ENCODE measurements at regions not wholly inside any gene's neighbourhood (a gene's known extent, or its start where the extent isn't known, plus 50 kb on each side); places are given as distances from the start of the nearest gene placed in this dataset.

DNA sequence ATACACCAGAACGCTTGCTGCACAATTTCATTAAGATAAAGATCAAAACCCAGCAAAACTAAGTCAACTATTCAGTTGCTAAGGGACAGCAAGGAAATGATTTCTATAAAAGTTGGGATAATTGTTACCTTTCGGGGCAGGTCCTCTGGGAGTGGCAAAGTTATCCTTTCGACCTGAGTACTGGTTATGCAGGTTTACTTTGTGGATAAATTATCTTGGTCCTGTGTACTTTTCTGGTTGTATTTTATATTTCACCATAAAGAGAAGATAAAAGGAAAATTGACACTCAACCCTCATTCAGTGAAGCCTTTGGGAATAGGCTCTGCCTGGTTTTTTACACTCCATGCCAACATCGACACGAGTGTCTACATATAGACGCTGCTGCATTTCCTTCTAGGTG, 146.5 kb downstream of the SYK start:
- no peak for DNase-seq (ENCODE audit: low spot score)

GRCh38 chr9:90950600-90950999, 149.0 kb downstream of the SYK start:
- DNase-seq (ENCODE audit: low spot score): no peak

- DNase-seq (ENCODE audit: low spot score): no peak
Measured at GRCh38 chr9:90953200-90953599, 151.6 kb downstream of the SYK start.

DNA sequence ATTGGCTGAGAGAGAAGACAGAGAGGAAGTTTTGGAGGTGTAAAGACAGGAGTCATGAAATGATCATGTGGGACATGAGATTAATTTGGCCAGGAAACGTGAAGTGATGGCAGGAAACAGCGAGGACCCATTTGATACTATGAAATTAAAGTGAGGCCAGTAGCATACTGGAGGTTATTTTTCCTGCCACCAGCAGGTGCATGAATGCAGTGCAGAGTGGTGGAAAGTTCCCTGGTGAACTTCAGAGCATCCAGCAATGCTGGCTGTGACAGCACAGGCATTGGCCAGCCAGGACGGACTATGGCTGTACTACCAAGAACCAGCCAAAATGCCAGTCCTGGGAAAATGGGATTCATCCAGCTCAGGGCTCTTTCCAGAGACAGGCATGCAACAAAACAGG, 152.2 kb downstream of the SYK start:
- DNase-seq (ENCODE audit: low spot score): no peak

- no peak for DNase-seq (ENCODE audit: low spot score)
Measured at GRCh38 chr9:90956026-90956810, 154.6 kb downstream of the SYK start.

DNA sequence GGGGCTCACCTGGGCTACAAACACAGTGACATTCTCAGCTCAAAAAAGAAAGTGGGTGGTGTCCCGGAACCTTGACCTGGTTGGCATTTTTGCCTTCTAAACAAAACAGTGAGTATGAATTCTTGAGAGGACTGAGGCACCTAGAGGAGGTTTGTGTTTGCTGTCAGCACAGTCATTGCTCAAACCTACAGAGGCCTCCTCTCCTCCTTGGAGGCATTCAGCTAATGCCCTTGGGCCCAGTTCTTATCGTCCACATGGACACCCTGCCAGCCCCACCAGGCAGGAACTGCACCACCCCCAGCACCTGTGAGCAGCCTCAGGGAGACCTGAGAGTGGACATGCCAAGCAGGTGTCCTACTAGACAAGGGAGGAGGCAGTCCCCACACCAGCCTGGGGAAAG, 156.7 kb downstream of the SYK start:
- no peak for DNase-seq (ENCODE audit: low spot score)

DNA sequence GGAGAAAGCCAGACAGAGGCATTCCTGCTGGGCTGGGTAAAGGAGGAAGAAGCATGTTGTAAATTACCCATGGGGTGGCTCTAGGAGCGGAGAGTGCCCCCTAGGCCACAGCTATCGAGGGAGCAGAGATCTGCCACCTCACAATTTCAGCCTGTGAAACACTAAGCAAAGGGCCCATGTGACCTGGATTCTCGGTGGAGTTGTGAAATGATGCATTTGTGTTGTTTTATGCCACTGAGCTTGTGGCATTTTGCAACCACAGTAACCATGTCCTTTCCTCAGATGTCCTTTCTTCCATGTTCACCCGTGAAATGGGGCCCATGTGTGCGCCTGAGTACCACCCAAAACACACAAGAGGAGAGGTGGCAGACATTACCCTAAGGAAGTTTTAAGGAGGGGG, 159.3 kb downstream of the SYK start:
- DNase-seq (ENCODE audit: low spot score): no peak

- DNase-seq (ENCODE audit: low spot score): no peak
Measured at GRCh38 chr9:90961375-90961774, 159.8 kb downstream of the SYK start.

DNA sequence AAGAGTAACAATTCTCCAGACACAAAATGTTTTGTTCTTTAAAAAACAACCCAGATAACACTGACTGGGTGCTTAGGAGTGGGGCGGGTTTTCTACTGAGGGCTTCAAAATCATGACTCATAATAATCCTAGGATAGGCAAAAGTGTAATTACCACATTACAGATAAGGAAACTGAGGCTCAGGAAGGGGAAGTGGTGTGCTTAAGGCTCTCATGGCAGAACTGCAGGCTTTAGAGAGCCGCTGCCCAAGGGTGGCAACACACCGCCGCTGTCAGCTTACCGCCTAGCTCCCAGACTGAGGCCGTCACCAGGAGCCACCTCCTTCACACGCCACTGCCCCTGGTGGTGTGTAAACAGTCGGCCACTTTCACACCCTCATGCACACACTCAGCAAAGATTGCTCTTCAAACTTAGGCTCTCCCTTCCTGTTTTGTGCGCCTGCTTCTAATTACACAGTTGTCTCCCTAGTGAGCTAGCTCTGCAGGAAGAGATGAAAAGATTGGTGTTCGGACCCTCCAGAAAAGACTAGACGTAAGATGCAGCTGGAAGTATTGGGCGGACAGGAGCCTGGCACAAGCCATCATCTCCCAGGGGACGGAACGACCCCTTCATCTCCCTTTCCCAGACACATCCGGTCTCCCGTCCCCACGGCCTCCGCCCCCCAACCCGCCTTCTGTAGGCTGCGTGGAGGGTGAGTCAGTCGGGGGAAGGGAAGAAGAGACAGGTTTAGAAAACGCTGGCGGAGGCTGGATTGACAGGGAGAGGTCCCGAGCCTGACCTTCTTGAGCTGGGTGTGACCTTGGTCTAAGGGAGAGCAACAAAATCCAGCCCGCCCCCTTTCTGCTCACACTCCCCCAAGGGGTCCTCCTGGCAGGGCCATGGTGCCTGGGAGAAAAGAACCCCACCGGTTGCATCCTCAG, 162.7 kb downstream of the SYK start:
- DNase-seq (ENCODE audit: low spot score): no peak

DNA sequence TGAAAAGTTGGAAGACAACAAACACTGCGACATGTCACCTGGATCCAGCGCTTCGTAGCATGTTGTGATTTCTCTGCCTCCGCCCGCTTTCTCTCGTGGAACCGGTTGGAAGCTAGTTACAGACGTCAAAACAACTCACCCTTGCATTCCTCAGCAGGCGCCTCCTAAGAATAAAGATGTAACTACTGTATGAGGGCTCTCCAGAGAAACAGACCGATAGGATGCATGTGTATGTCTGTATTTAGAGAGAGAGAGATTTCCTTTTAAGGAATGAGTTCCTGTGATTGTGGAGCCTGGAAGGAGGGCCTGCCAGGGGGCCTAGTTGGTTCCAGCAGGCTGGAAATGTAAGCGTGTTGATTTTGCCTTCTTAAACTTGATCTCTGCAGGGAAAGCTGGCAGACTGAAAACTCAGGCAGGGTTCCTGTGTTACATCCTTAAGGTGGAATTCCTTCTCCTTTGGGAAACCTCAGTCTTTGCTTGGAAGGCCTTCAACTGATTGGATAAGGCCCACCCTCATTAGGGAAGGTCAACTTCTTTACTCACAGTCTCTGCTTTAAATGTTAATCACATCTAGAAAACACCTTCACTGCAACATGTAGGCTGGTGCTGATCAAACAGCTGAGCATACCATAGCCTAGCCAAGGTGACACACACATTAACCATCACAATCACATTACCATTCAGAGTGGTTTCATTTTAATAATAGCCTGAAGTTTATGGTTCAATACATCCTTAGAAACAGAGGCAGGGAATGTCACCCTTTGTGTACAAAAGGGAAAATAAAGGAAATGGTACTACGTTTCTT, 163.8 kb downstream of the SYK start:
- DNase-seq (ENCODE audit: low spot score): no peak

GRCh38 chr9:90966031-90966290, 164.3 kb downstream of the SYK start:
- DNase-seq (ENCODE audit: low spot score): no peak

DNA sequence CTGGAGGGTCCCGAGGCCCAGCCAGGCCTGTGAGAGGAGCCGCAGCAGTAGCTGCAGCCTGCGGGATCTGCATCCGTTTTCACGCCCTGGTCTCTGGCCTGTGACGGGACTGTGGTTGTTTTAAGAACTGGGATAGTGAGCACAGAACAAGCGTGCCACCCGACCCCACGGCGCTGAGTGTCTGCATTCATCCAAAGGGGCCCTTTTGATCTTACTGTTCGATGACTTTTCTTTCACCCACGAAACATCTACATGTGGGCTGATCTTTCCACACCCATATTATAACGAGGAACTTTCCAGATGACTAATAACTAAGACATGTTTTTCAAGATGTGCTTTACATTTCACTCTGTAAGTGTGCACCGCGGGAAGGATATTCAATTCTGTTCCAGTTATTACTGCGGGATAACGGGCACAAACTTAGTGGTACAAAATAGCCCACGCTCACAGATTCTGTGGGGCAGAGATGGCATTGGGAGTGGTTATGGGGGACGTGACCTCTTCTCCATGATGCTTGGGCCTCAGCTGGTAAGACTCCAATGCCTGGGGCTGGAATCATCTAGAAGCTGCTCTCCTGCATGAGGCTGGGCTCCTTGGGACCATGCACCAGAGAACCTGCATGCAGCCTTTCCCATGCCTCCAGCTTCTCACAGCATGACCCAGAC, 165.0 kb downstream of the SYK start:
- peak; percentile 42 for DNase-seq (ENCODE audit: low spot score)

DNA sequence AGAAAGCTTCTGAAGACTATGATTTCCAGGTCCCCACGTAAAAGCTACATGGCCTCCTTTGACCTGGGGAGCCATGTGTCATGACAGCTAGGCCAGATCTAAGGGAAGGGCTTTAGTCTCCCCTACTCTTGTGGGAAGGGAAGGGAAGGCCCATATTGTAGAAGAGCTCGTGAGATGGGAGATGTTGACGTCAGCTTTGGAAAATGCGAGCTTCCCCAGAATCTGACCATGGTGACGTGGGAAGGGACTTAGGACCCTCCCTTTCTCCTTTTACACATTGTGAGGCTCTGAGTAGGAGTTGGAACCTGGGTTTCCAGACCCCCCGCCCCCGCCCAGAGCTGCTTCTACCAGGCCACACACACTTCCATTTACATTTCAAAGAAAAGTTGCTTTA, 165.5 kb downstream of the SYK start:
- DNase-seq (ENCODE audit: low spot score): no peak

DNA sequence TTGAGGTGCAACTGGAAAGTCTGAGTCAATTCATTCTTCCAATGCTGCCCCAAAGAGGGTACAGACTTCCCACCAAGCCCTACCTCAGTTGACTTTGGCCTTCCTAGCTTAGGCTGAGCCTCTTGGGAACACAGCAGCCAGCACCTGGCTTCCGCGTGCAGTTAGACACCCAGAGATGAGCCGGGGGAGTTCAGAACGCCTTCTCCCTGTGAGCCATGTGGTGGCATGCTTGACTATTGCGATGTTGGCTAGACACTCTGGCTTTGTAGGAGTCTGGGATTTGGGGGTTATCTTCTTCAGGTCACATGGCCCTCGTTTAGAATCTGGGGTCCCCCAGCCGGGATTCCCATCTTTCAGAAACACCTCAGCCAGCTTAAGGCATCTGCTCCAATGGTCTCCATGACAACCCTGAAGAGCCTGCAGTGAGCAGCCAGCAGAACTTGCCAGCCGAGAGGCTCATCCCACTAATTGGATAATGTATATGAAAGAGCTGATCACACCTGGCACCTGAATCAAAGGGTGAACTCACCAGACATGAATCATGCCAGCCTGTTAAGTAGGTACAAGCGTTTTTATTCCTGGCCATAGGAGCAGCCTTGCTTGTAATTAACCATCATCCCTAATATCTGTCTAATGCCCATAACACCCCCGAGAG, 167.5 kb downstream of the SYK start:
- no peak for DNase-seq (ENCODE audit: low spot score)

DNA sequence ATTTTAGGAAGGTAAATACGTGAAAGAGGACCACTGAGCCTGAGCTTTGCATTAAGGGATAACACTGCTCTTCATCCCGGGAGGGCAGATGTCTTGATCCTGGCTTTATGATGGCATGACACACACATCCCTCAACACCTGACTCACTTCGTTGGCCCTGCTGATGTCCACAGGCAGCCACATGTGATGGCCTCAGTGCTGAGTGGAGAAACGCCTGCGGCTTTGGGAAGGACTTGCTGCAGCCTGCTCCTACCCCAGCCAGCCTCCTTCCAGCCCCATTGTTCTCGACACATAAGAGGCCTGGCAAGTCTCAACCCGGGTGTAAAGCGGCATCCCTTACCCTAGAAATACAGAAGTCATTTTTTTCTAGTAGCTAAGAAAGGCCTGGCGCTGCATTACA, 169.0 kb downstream of the SYK start:
- no peak for DNase-seq (ENCODE audit: low spot score)

- no peak for DNase-seq (ENCODE audit: low spot score)
Measured at GRCh38 chr9:90972057-90972456, 170.4 kb downstream of the SYK start.

DNA sequence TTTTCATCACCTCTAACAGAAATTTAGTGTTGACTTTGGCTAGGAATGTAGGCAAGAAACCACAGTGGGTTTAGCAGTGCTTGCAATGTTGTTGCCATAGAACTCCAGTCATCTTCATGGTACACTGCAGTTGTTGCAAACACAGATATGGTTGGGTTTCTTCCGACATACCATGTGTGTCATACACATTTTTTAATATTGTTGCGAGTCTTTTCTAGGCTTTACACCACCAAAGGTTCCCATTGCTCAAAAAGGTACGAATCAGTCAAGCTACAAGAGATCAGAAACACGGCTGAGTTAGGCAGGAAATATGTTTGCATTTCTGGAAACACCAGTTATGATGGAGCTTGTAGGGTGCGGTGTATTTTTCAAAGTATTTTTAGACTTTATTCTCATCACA, 172.4 kb downstream of the SYK start:
- no peak for DNase-seq (ENCODE audit: low spot score)

GRCh38 chr9:90974643-90975245, 173.1 kb downstream of the SYK start:
- DNase-seq (ENCODE audit: low spot score): no peak

DNA sequence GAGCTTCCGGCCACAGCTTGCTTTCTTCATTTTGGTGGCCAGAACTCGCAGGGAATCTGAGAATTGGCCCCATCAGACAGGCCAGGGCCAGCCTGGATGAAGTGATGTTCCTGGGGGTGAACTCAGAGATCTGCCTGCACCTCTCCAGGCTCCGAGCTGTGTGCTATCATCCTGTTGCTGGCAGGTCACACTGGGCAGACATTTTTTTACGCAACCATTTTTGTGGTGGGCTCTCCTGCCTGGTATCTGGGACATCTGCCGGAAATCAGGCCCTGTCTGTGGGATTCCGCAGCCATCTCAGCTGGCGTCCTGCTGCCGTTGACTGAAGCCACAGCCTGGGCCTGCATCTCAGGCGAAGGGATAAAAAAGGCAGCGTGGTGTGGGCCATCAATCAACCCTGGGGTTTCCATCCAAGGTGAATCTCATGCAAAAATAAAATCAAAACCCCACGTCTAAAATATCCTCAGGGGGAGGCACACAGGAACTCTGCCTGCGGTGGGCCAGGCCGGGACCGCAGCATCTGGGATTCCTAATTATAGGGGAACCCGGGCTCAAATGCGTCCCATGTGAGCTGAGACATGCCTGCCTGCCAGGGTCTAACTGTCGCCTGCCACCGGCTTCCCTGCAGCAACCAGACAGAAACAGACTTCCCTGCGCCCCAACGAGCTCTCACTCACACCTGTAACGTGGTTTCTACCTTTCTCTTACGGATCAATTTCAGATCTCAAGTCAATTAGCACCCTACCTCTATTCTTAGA, 174.3 kb downstream of the SYK start:
- no peak for DNase-seq (ENCODE audit: low spot score)

- no peak for DNase-seq (ENCODE audit: low spot score)
Measured at GRCh38 chr9:90979138-90979551, 177.5 kb downstream of the SYK start.

DNA sequence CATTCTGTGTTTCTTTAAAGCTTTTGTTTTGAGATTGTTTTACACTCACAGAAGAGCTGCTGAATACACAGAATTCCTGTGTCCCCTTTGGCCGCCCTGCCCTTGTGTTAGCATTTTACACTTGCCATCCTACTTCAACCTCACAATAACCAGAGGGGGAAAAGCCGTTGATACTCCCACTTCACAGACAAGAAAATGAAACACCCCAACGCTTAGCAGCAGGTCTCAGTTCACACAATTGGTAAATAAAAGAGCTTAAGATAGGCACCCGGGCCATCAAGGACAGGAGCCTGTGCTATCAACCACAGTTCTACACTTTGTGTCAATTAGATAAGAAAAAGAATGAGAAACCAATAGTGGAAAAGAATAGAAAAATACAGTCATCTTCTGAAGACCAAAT, 178.0 kb downstream of the SYK start:
- no peak for DNase-seq (ENCODE audit: low spot score)
